ENCODE measurements at regions not wholly inside any gene's neighbourhood (a gene's known extent, or its start where the extent isn't known, plus 50 kb on each side); places are given as distances from the start of the nearest gene placed in this dataset.
"Not testable (repeated sequence)": the region's sequence is repeated elsewhere in the genome, so short reads cannot be mapped to it uniquely, and the experiment has no call there.

DNA sequence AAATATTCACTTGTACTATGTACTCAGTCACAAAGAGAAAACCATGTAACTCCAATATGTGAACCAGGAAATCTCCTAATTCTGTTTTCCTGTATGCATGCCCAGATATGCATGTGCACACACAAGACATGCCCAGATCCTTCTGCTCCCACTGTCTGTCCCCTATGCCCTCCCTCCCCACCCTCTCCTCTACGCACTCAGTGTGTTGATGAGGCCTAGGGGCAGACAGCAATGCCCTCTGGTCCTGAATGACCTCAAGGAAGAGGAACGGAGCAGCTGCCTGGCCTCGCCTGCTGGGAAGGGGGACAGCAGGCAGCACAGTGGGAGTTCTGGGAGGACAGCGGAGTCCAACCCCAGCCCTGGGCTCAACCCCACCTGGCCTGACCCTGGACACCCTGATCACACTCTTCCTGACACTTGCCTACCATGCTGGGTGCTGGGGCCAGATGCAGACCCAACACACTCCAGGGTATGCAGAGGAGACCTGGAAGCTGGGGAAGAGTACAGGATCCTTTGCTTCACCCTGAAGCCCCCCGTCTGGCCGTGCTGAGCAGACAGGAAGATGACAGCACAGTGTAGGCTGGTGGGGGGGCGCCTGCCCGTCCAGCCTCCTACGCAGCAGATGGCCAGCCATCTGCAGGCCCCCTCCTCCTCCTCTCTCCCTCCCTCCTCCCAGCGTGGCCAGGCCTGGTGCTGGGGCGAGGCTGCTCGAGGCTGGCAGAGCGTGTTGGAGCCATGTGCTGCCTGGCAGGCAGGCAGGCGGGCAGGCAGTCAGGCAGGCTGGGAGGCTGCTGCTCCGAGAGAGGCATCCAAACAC lies 106.6 kb upstream of the NCOR2 start:
- DNase-seq (ENCODE audit: low spot score), result no peak

- DNase-seq (ENCODE audit: low spot score), result not testable (repeated sequence)
These were observed 101.9 kb upstream of the NCOR2 start for GRCh38 chr12:124669271-124669721.

DNA sequence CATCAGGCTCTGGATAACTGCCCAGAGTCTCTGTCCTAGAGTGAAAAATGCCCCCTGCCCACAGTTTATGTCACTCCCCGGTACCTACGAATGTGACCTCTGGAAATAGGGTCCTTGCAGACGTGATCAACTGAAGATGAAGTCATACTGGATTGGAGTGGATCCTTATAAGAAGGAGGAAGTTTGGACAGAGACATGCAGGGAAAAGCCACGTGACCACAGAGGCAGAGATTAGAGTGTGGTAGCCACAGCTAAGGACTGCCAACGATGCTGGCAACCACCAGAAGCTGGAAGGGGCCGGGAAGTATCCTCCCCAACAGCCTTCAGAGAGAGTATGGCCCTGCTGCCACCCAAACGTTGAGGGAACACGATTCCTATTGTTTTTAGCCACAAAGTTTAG lies 101.2 kb upstream of the NCOR2 start:
- DNase-seq (ENCODE audit: low spot score), result no peak

GRCh38 chr12:124667506-124668326 lies 100.3 kb upstream of the NCOR2 start:
- DNase-seq (ENCODE audit: low spot score), result no peak

GRCh38 chr12:124666722-124667259 lies 99.4 kb upstream of the NCOR2 start:
- no peak for DNase-seq (ENCODE audit: low spot score)

- DNase-seq (ENCODE audit: low spot score), result no peak
These were observed 98.1 kb upstream of the NCOR2 start for GRCh38 chr12:124665511-124665910.

DNA sequence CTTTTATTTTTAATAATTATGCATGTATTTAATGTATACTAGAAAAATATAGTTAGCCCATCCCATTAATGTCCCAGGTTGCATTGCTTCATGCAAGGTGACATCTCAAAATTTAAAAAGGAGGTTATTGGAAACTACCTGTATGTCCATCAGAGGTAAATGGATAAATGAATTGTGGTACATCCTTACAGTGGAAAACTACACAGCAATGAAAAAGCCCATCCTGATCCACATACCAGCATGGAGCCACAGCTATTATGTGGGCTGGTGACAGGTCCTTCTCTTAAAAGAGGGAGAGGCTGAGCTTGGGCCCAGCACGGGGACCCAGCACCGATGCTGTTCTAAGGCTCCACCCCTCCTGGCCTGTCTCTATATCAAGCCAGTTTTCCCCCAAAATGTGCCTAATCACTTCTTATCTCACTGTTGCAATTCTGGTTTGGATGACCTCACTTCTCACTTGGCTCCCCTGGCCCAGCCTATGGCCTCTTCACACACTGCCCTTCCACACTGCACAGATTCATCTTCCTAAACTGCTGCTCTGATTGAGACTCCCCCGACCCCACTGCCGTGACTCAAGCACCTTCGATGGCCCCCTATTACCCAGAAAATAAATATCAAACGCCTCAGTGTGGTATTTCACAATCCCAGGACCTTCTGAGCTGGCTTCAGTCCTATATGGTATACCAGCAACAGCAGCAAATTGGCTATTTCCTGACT lies 97.1 kb upstream of the NCOR2 start:
- no peak for DNase-seq (ENCODE audit: low spot score)

DNA sequence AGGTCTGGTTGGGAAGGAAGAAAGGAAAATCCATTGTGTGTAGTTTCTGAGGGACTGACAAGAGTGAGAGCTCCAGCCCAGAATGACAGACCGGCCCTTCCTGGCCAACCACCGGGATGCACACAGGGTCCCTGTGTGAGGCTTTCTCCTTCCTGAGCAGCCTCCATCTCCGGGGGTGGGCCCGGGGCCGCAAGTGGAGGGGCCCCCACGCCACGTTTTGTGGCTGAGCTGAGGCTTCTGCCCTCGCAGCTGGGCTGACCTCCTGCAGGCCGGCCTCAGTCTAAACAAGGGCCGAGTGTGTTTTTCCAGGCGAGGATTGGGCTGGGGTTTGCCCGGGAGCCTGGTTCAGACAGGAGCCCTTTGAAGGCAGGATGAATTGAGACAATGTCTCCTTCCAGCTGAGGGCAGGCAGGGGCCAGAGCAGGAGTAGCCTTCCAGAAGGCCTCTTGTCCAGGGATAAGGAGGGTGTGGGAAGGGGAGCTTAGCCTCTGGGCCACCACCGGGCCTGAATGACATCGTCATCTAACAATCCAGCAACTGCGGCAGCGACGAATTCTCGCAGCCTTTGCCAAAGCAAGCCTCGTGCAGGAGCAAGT lies 96.5 kb upstream of the NCOR2 start:
- no peak for DNase-seq (ENCODE audit: low spot score)

- DNase-seq (ENCODE audit: low spot score), result no peak
These were observed 95.8 kb upstream of the NCOR2 start for GRCh38 chr12:124663206-124663605.

- DNase-seq (ENCODE audit: low spot score), result no peak
These were observed 93.9 kb upstream of the NCOR2 start for GRCh38 chr12:124661341-124661740.

DNA sequence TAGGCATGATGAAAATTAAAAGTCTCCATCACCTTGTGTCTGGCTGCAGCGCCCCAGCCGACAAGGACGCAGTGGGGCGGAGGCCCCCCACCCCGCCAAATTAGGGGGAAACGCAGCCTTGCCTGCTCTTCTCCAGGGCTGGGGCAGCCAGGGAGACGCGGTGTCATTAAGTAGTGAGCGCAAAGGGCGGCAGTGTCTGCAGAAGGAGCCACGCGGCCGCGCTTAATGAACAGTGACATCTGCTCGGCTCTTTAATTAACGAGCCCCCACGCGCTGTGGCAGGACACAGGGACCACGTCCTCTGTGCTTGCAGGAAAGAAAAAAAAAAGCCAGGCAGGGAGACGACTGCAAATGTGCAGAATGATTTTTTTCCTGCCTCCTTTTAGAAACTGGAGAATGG lies 93.4 kb upstream of the NCOR2 start:
- no peak for DNase-seq (ENCODE audit: low spot score)

GRCh38 chr12:124658806-124659402 lies 91.5 kb upstream of the NCOR2 start:
- DNase-seq (ENCODE audit: low spot score), result no peak

- no peak for DNase-seq (ENCODE audit: low spot score)
These were observed 90.9 kb upstream of the NCOR2 start for GRCh38 chr12:124658302-124658701.

GRCh38 chr12:124656947-124657434 lies 89.6 kb upstream of the NCOR2 start:
- DNase-seq (ENCODE audit: low spot score), result no peak

DNA sequence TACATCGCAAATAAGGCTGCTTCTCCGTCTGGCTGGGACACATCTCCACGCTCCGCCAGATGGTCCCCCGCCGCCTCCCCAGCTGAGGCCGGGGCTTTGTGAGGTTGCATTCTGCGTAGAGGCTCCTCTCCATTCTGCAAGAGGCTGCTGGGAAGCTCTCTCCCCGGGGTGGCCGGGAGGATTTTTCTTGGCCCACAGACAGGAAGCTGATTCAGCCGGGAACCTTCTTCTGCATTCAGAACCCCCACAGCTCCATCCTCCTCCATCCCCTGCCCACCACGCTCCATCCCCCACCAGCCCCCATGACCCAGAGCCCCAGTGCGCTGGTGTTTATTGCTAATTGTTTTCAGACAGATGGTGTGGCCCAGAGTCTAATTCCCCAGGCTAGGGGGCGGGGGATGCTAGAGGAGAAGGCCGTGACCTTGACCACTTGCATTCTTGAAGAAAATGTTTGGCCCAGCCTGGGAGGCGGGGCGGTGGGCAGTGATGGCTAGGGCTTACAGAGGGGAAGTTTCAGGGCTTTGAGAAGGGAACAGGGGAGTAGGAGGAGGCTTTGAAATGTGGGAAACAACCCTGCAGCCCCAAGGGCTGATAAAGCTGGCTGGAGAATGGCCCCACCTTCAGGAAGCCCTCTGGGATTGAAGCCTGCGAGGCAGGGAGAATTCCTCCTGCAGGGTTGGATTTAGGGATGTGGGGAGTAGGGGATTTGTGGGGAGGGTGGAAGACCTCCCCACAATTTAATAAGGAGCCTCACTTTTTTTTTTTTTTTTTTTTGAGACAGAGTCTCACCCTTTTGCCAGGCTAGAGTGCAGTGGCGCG lies 88.5 kb upstream of the NCOR2 start:
- DNase-seq (ENCODE audit: low spot score), result no peak

DNA sequence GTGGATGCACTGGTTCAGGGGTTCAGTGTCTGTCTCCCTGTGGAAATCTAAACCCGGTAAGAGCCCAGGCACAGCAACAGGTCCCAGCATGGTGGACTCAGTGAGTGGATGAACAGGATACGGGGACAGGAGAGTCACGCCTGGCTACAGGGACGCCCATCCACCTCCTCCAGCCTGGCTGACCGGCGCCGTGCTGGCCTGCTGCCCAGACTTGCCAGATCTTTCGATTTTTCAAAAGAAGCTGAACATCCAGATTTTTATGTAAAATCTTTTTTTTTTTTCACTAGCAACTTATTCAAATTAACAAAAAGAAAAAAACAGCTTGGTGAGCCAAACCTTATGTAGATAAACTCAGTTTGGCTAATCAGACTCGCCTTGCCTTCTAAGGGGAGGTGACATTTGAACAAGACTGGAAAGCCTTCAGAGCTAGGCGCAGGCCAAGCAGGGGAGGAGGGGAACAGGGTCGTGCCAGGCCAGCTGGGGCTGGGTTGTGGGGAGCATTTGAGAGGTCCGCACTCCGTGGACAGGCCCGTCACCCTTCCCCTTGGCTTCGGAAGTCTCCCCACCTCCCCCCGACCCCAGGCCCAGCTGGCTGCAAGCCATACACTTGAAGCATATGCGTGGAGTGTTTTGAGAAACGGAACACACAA lies 87.8 kb upstream of the NCOR2 start:
- DNase-seq (ENCODE audit: low spot score), result no peak

GRCh38 chr12:124654666-124655047 lies 87.2 kb upstream of the NCOR2 start:
- no peak for DNase-seq (ENCODE audit: low spot score)

- DNase-seq (ENCODE audit: low spot score), result no peak
These were observed 85.9 kb upstream of the NCOR2 start for GRCh38 chr12:124653169-124653931.

GRCh38 chr12:124652661-124653060 lies 85.2 kb upstream of the NCOR2 start:
- DNase-seq (ENCODE audit: low spot score), result no peak
